T47D (cell line): ENCODE measurements at regions not wholly inside any gene's neighbourhood (a gene's known extent, or its start where the extent isn't known, plus 50 kb on each side); places are given as distances from the start of the nearest gene placed in this dataset.

Source experiments
- DNase-seq, 2 experiments: peaks; one replicate each; pipeline versions ENCODE4 v3.0.0 to v3.0.0-alpha.2; 2011 to 2012; ENCODE audit warnings: low read depth in 1 of 2, low spot score in 1 of 2
- JUND ChIP-seq: IDR thresholded peaks from 2 replicates; pipeline ENCODE4 v1.6.1; 2012; ENCODE audit warnings: low read depth
- in situ Hi-C: cut with HindIII; loops from 2 replicates; pipeline ENCODE4 v1.10.0; 2016; ENCODE audit warnings: low sequenced_read_pairs, low pct_unique_long_range_greater_than_20kb

DNA sequence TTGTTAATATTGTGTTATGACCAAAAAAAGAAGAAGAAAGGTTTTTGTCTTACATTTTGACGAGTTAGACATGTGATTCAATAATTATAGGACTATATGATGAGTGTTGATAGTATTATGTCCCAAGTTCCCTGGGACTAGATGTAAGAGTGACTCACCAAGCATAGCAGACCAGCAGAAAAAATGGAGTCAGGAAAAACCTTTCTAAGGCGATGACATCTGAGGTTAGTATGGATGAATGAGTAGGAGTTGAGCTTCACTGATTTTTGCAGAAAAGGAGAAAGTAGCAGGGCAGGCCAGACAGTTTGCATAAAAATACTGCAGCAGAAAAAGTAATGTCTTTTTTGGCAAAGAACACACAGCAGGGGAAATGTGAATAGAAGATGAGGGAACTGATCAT lies 1041.3 kb upstream of the ADGRL4 start:
- in situ Hi-C loops = no loop called here
- no peak for DNase-seq
- no peak for TF ChIP-seq JUND

GRCh38 chr1:80044662-80045061 lies 1038.1 kb upstream of the ADGRL4 start:
- no peak for DNase-seq
- in situ Hi-C loops = no loop called here
- TF ChIP-seq JUND = no peak

- no peak for TF ChIP-seq JUND
- in situ Hi-C loops = no loop called here
- no peak for DNase-seq
These were observed 1030.3 kb upstream of the ADGRL4 start for GRCh38 chr1:80036690-80037432.

GRCh38 chr1:80023358-80023757 lies 1016.8 kb upstream of the ADGRL4 start:
- DNase-seq = no peak
- in situ Hi-C loops = no loop called here
- TF ChIP-seq JUND = no peak

DNA sequence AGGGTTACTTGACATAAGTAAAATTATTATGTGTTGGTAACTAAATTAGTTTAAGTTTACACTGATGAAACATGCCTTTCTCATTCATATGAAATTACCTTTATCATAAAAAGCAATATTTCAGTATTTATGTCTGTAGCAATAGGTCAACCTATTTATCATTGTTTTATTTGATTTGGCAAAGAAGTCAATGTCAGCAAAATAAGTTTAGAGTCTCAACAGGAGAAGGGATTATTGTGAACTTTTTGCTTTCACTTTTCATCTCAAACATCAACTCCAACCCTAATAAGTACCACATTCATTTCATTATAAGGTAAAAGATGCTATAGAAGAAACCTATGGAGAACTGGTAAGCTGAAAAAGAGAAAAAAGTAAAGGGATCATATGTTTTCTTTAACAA lies 1015.4 kb upstream of the ADGRL4 start:
- in situ Hi-C loops = no loop called here

DNA sequence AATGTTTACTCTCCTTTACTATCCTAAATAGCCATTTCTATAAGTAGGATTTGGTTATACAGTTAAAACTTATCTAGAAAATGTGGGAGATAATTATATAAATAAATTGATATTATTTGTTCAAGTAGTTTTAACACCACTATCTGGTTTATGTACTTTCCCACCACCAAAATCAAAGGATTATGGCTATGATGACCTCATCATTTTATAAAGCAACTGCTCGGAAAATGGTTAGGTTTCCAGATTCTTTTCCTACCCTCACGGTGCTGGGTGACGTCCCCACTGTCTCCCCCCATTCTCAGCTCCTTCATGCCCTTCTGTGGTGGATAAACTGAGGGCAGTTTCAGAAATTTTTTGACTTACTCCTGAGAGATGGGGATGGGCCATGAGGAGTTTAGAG lies 1011.8 kb upstream of the ADGRL4 start:
- no peak for DNase-seq
- in situ Hi-C loops = no loop called here
- no peak for TF ChIP-seq JUND

More for the DNA sequence above, 1015.4 kb upstream of the ADGRL4 start:
- DNase-seq = no peak
- TF ChIP-seq JUND = no peak

- in situ Hi-C loops = no loop called here
- no peak for TF ChIP-seq JUND
- DNase-seq = no peak
These were observed 1002.4 kb upstream of the ADGRL4 start for GRCh38 chr1:80008934-80009333.

DNA sequence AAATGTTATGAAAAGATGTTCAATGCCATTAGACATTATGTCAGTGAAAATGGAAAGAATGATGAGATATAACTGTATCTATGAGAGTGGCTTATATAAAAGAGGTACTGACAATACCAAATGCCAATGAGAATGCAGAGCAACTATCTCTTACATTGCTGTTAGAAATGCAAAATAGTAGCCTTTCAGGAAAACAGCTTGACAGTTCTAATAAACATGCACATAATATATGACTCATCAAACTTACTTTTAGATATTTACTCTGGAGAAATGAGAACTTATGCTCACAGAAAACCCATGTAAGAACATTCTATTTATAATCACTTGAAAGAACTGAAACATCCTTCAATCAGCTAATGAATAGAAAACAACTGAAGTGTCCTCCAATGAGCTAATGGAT lies 996.7 kb upstream of the ADGRL4 start:
- DNase-seq = no peak
- no peak for TF ChIP-seq JUND
- in situ Hi-C loops = no loop called here

- in situ Hi-C loops = no loop called here
- TF ChIP-seq JUND = no peak
- DNase-seq = no peak
These were observed 981.9 kb upstream of the ADGRL4 start for GRCh38 chr1:79988401-79988800.

GRCh38 chr1:79982211-79982610 lies 975.7 kb upstream of the ADGRL4 start:
- no peak for DNase-seq
- no peak for TF ChIP-seq JUND
- in situ Hi-C loops = no loop called here

GRCh38 chr1:79981481-79981880 lies 975.0 kb upstream of the ADGRL4 start:
- no peak for DNase-seq
- no peak for TF ChIP-seq JUND
- in situ Hi-C loops = no loop called here

DNA sequence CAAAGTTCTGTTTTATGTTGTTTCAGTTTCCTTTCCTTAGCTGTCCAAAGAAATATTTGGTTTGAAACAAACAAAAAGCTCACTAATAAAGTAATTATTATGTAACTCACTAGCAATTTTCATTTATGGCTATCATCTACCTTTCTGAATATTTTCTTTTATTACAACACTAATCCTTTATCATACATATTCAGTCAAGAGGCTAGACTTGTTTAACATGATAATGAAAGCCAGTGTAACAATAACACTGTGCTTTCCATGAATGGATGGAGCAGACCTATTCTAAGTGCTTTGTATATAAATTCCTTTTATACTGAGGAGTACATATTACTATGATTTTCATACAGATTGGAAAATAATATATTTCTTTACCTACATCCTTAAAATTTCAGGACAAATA lies 972.8 kb upstream of the ADGRL4 start:
- no peak for TF ChIP-seq JUND
- no peak for DNase-seq
- in situ Hi-C loops = no loop called here

DNA sequence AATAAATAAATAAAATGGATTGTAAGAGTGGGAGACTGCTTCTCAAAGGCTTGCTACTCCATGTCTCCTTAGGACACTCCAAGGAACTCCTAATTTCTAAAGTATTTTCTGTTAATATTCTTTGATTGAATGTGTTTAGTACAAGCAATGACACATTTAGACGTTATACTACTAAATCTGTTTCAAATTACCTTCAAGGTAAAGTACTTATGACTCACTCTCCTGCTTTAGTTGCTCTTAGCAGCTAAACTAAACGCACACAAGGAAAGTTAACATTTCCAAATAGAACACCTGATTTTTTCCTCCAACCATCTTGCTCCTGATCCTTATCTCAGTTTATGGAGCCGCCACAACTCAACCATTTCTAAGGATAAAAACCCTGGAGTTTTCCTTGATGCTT lies 969.8 kb upstream of the ADGRL4 start:
- TF ChIP-seq JUND = no peak
- DNase-seq = no peak
- in situ Hi-C loops = no loop called here

DNA sequence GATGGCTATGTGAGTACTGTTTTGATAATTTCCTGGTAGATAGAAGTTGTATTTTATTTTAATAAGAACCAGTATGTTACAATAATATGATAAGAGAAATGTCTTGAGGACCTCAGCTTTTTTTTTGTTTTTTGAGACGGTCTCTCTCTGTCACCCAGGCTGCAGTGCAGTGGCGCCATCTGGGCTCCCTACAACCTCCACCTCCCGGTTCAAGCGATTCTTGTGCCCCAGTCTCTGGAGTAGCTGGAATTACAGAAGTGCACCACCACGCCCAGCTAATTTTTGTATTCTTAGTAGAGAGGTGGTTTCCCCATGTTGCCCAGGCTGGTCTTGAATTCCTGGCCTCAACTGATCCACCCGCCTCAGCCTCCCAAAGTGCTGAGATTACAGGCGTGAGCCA lies 968.1 kb upstream of the ADGRL4 start:
- DNase-seq = no peak
- no peak for TF ChIP-seq JUND
- in situ Hi-C loops = no loop called here
